Thyroid gland (tissue), 4 donors: ENCODE measurements at regions not wholly inside any gene's neighbourhood (a gene's known extent, or its start where the extent isn't known, plus 50 kb on each side); places are given as distances from the start of the nearest gene placed in this dataset.

Experiments used
- DNase-seq, 2 donors: peaks; one replicate each; pipeline ENCODE4 v3.0.0-alpha.2; 2019
- H3K27ac ChIP-seq, 3 donors: fragments of 200-600 bp; sonication (generic); 1 replicate in 2 of 3; 2 replicates in 1 of 3; pipeline ENCODE4 v1.5.1; 2016 to 2019; ENCODE audit warnings: mild to moderate bottlenecking in 1 of 3, moderate library complexity in 1 of 3
- H3K27me3 ChIP-seq: fragments of 200-600 bp; sonication (generic); one replicate; pipeline ENCODE4 v1.5.1; 2019
- H3K36me3 ChIP-seq, 2 donors: fragments of 200-600 bp; sonication (generic); one replicate each; pipeline ENCODE4 v1.5.1; 2016 to 2019
- H3K4me1 ChIP-seq, 2 donors: fragments of 200-600 bp; sonication (generic); one replicate each; pipeline ENCODE4 v1.5.1; 2017 to 2019
- H3K4me3 ChIP-seq, 3 donors: fragments of 200-600 bp; sonication (generic); replicated peaks in 1 of 3; 1 replicate in 2 of 3; 2 replicates in 1 of 3; pipeline ENCODE4 v1.5.1; 2016; ENCODE audit warnings: mild to moderate bottlenecking in 1 of 3
- H3K9me3 ChIP-seq: fragments of 200-600 bp; sonication (generic); one replicate; pipeline ENCODE4 v1.5.1; 2017
- CTCF ChIP-seq, 6 experiments: fragments of 200-600 bp in 3 of 6; fragments of 450-650 bp in 3 of 6; sonication (generic) in 3 of 6; IDR thresholded peaks; one replicate each; pipeline ENCODE4 v1.5.1; 2016 to 2019; ENCODE audit warnings: antibody characterized with exemption in 6 of 6, mild to moderate bottlenecking in 2 of 6, inconsistent platforms in 1 of 6, moderate library complexity in 1 of 6
- POLR2A ChIP-seq, 2 donors: fragments of 450-650 bp; IDR thresholded peaks; one replicate each; pipeline ENCODE4 v1.6.1; 2017; ENCODE audit warnings: antibody characterized with exemption in 2 of 2, mild to moderate bottlenecking in 2 of 2, moderate library complexity in 1 of 2
- WGBS, 2 donors: methylation state at CpG; one replicate each; pipeline ENCODE4 v1.1.5; 2017; 5-methylcytosine and 5-hydroxymethylcytosine counted together
- intact Hi-C: fragments of 100-400 bp; cut with DNase I; formaldehyde crosslinking; loops from one replicate; pipeline ENCODE4 v1.15.1; 2023

- Histone ChIP-seq H3K4me3 (no peak overlapping the region), H3K27me3 (no peaks in the 10 kb centered on the region), H3K9me3 (no peaks in the 10 kb centered on the region), H3K36me3 (no peaks in the 10 kb centered on the region), H3K27ac (no peak overlapping the region), H3K4me1 (no peaks in the 10 kb centered on the region)
- 80 to 82% methylated on average over 4 of the region's 4 CpGs for WGBS, 2 donors
- no peak for DNase-seq
- no peak for TF ChIP-seq POLR2A (IDR thresholded peaks at IDR 0.05)
- TF ChIP-seq CTCF (IDR thresholded peaks at IDR 0.05): no peak
- intact Hi-C loops: no loop called here
Observed at GRCh38 chr15:81569286-81570080, 195.5 kb upstream of the TMC3 start.

- TF ChIP-seq POLR2A (IDR thresholded peaks at IDR 0.05) (no peak), CTCF (IDR thresholded peaks at IDR 0.05) (no peak)
- intact Hi-C loops: no loop called here
- H3K36me3 ChIP-seq: no peaks in the 10 kb centered on the region
- H3K4me1 ChIP-seq: no peaks in the 10 kb centered on the region
- H3K27me3 ChIP-seq: no peaks in the 10 kb centered on the region
- H3K4me3 ChIP-seq: no peak overlapping the region
- no peak overlapping the region for H3K27ac ChIP-seq
- 81 to 82% methylated on average over 4 of the region's 4 CpGs for WGBS, 2 donors
- no peaks in the 10 kb centered on the region for H3K9me3 ChIP-seq
- DNase-seq: no peak
Observed at GRCh38 chr15:81567924-81568323, 193.9 kb upstream of the TMC3 start.

- Histone ChIP-seq H3K27me3 (no peaks in the 10 kb centered on the region), H3K9me3 (no peaks in the 10 kb centered on the region), H3K27ac (no peak overlapping the region), H3K36me3 (no peaks in the 10 kb centered on the region), H3K4me1 (no peaks in the 10 kb centered on the region), H3K4me3 (no peak overlapping the region)
- no peak for DNase-seq
- intact Hi-C loops: no loop called here
- no peak for TF ChIP-seq CTCF (IDR thresholded peaks at IDR 0.05)
- no peak for TF ChIP-seq POLR2A (IDR thresholded peaks at IDR 0.05)
- WGBS, 2 donors: 72 to 81% methylated on average over 2 of the region's 2 CpGs
Observed at GRCh38 chr15:81562986-81563385, 189.0 kb upstream of the TMC3 start.

GRCh38 chr15:81560405-81560804 lies 186.4 kb upstream of the TMC3 start:
- Histone ChIP-seq H3K4me1 (no peaks in the 10 kb centered on the region), H3K9me3 (no peaks in the 10 kb centered on the region), H3K27ac (no peak overlapping the region), H3K4me3 (no peak overlapping the region), H3K27me3 (no peaks in the 10 kb centered on the region), H3K36me3 (no peaks in the 10 kb centered on the region)
- intact Hi-C loops: no loop called here
- DNase-seq: no peak
- 78 to 82% methylated on average over 1 of the region's 1 CpG for WGBS, 2 donors
- TF ChIP-seq POLR2A (IDR thresholded peaks at IDR 0.05) (no peak), CTCF (IDR thresholded peaks at IDR 0.05) (no peak)

GRCh38 chr15:81558056-81558455 lies 184.0 kb upstream of the TMC3 start:
- Histone ChIP-seq H3K27ac (no peak overlapping the region), H3K4me1 (no peaks in the 10 kb centered on the region), H3K9me3 (no peaks in the 10 kb centered on the region), H3K27me3 (no peaks in the 10 kb centered on the region), H3K36me3 (no peaks in the 10 kb centered on the region), H3K4me3 (no peak overlapping the region)
- WGBS, 2 donors: 79 to 87% methylated on average over 2 of the region's 2 CpGs
- TF ChIP-seq CTCF (IDR thresholded peaks at IDR 0.05) (no peak), POLR2A (IDR thresholded peaks at IDR 0.05) (no peak)
- intact Hi-C loops: no loop called here
- no peak for DNase-seq
